K562 (cell line): ENCODE measurements at regions not wholly inside any gene's neighbourhood (a gene's known extent, or its start where the extent isn't known, plus 50 kb on each side); places are given as distances from the start of the nearest gene placed in this dataset.

Experiments
- ATAC-seq: fragments of 200-7000 bp; cut with Tn5 transposase; 3 replicates; pipeline ENCODE4 v1.9.1; 2020; ENCODE audit warnings: moderate library complexity
- BruUV-seq: library from RNA; stranded (reverse); fragments of 400-500 nt; replicated peaks from 2 replicates; lab custom pipeline; 2021; lab: Mats Ljungman, UMichigan
- CTCF ChIA-PET: fragments of 300-600 bp; formaldehyde crosslinking; extraction: SDS; loops from one replicate; lab custom pipeline; 2021; ENCODE audit warnings: low intra/inter-chr PET ratio; lab: Yijun Ruan, JAX
- POLR2A ChIA-PET: fragments of 300-600, 350-650 bp; sonication (Branson Sonifier 250); formaldehyde crosslinking; extraction: SDS; loops from one replicate; lab custom pipeline; 2021; ENCODE audit warnings: antibody characterized with exemption, inconsistent platforms; lab: Yijun Ruan, JAX
- DNase-seq, 4 experiments: peaks; one replicate each; pipeline versions ENCODE4 v3.0.0 to v3.0.0-alpha.2; 2011 to 2018; ENCODE audit warnings: low spot score in 3 of 4, mixed read lengths in 3 of 4; ENCODE audit errors: extremely low read depth in 1 of 4
- FAIRE-seq: peaks from 2 replicates; lab custom pipeline; 2011; peaks lifted over from hg19 to GRCh38; lab: Jason Lieb, UNC
- H2AFZ ChIP-seq: 2 replicates; pipeline ENCODE4 v1.6.0; 2011; ENCODE audit warnings: low read depth, low read length, control low read depth, inconsistent platforms
- H3K27ac ChIP-seq: fragments of 200-600 bp; 3 replicates; pipeline ENCODE4 v1.8.0; 2011; ENCODE audit warnings: low read depth, mild to moderate bottlenecking, control low read depth, inconsistent platforms, low read length, moderate library complexity, mixed read lengths; ENCODE audit errors: extremely low read depth
- H3K27me3 ChIP-seq, 2 experiments: fragments of 300-600 bp in 1 of 2; 2 replicates in 1 of 2; 3 replicates in 1 of 2; pipeline versions ENCODE4 v1.6.0 to v1.8.0; 2011; ENCODE audit warnings: inconsistent platforms in 2 of 2, low read length in 2 of 2, mild to moderate bottlenecking in 1 of 2, mixed read lengths in 1 of 2, moderate library complexity in 1 of 2; ENCODE audit not compliant: control insufficient read depth in 2 of 2, insufficient read depth in 2 of 2
- H3K36me3 ChIP-seq: fragments of 300-600 bp; 3 replicates; pipeline ENCODE4 v1.8.0; 2011; ENCODE audit warnings: mild to moderate bottlenecking, low read length, inconsistent platforms; ENCODE audit not compliant: control insufficient read depth, insufficient read depth
- H3K4me1 ChIP-seq, 2 experiments: fragments of 200-600 bp in 1 of 2; replicated peaks in 1 of 2; 2 replicates in 1 of 2; 3 replicates in 1 of 2; pipeline versions ENCODE4 v1.5.1 to v1.8.0; 2011; ENCODE audit warnings: inconsistent platforms in 2 of 2, low read length in 2 of 2, mild to moderate bottlenecking in 1 of 2, mixed read lengths in 1 of 2, moderate library complexity in 1 of 2; ENCODE audit not compliant: control insufficient read depth in 2 of 2, insufficient read depth in 2 of 2
- H3K4me2 ChIP-seq: 2 replicates; pipeline ENCODE4 v1.6.1; 2011; ENCODE audit warnings: low read length, control low read depth, inconsistent platforms, mixed read lengths; ENCODE audit not compliant: insufficient read depth
- H3K4me3 ChIP-seq: fragments of 200-600 bp; sonication (generic), shearing (Covaris generic); 2 replicates; pipeline ENCODE4 v1.5.1; 2016; ENCODE audit warnings: control low read depth, inconsistent platforms
- H3K79me2 ChIP-seq: fragments of 200-600 bp; 3 replicates; pipeline ENCODE4 v1.8.0; 2011; ENCODE audit warnings: low read length, inconsistent platforms; ENCODE audit not compliant: control insufficient read depth, insufficient read depth
- H3K9ac ChIP-seq, 2 experiments: 2 replicates each; pipeline versions ENCODE4 v1.6.0 to v1.6.1; 2011; ENCODE audit warnings: low read depth in 2 of 2, low read length in 2 of 2, control low read depth in 1 of 2, inconsistent platforms in 1 of 2, mild to moderate bottlenecking in 1 of 2, mixed read lengths in 1 of 2; ENCODE audit not compliant: insufficient read depth in 1 of 2
- H3K9me1 ChIP-seq: one replicate; pipeline ENCODE4 v1.6.0; 2011; ENCODE audit warnings: inconsistent platforms, mild to moderate bottlenecking, low read length, moderate library complexity; ENCODE audit not compliant: control insufficient read depth, insufficient read depth
- H3K9me3 ChIP-seq: replicated peaks from 2 replicates; pipeline ENCODE4 v1.5.1; 2011; ENCODE audit warnings: low read depth, low read length, inconsistent platforms; ENCODE audit not compliant: control insufficient read depth, insufficient read depth
- H4K20me1 ChIP-seq: replicated peaks from 2 replicates; pipeline ENCODE4 v1.6.1; 2011; ENCODE audit warnings: low read length, inconsistent platforms, mixed read lengths; ENCODE audit not compliant: control insufficient read depth, insufficient read depth
- EP400 ChIP-seq: fragments of 450-650 bp; IDR thresholded peaks from 2 replicates; pipeline ENCODE4 v1.6.1; 2017; ENCODE audit warnings: antibody characterized with exemption, mild to moderate bottlenecking, moderate library complexity
- RBBP5 ChIP-seq: fragments of 200-600 bp; sonication (generic); IDR thresholded peaks from 2 replicates; pipeline ENCODE4 v1.6.1; 2012; ENCODE audit warnings: borderline replicate concordance, mild to moderate bottlenecking, low read length, control low read depth, inconsistent platforms; ENCODE audit not compliant: insufficient read depth, poor library complexity, severe bottlenecking
- ZNF175 ChIP-seq: fragments of 200-800 bp; sonication (Bioruptor generic); IDR thresholded peaks from 2 replicates; pipeline ENCODE4 v1.6.1; 2016; ENCODE audit warnings: low read depth, mild to moderate bottlenecking, missing genetic modification characterization, missing compliant biosample characterization
- ZNF24 ChIP-seq: fragments of 450-650 bp; IDR thresholded peaks from 2 replicates; pipeline ENCODE4 v1.6.1; 2016
- ZNF253 ChIP-seq: fragments of 250-450 bp; sonication (Bioruptor Pico); conservative IDR thresholded peaks from 2 replicates; pipeline ENCODE4 v1.6.1; 2021; ENCODE audit warnings: mild to moderate bottlenecking
- ZNF583 ChIP-seq: fragments of 250-450 bp; sonication (Bioruptor Pico); IDR thresholded peaks from 2 replicates; pipeline ENCODE4 v1.4.0; 2020
- WGBS: fragments of 100-300 bp; shearing (Covaris generic); methylation state at CpG from one replicate; pipeline ENCODE4 v1.1.6; 2016; ENCODE audit warnings: low coverage, mixed read lengths; ENCODE audit not compliant: insufficient coverage; ENCODE audit errors: missing lambda C conversion rate; 5-methylcytosine and 5-hydroxymethylcytosine counted together
- in situ Hi-C: fragments of 300-500 bp; cut with MboI; formaldehyde crosslinking; loops from 4 replicates; pipeline ENCODE4 v1.15.0; 2018; ENCODE audit warnings: inconsistent platforms, mixed read lengths
- intact Hi-C: fragments of 100-400 bp; cut with micrococcal nuclease; formaldehyde crosslinking; loops from 2 replicates; pipeline ENCODE4 v1.14.2; 2022
- TF ChIP-seq, protein P1 (sequence below): fragments of 450-650 bp; formaldehyde crosslinking; IDR thresholded peaks from 2 replicates; pipeline ENCODE4 v1.4.0; 2020; ENCODE audit warnings: mild to moderate bottlenecking, moderate library complexity
- TF ChIP-seq, protein P2 (sequence below): sonication (generic); IDR thresholded peaks from 2 replicates; pipeline ENCODE4 v1.6.1; 2016
- TF ChIP-seq, protein P3 (sequence below): fragments of 200-600 bp; sonication (generic); IDR thresholded peaks from one replicate; pipeline ENCODE4 v1.6.1; 2012; ENCODE audit warnings: mild to moderate bottlenecking, low read depth, low read length, inconsistent platforms

DNA sequence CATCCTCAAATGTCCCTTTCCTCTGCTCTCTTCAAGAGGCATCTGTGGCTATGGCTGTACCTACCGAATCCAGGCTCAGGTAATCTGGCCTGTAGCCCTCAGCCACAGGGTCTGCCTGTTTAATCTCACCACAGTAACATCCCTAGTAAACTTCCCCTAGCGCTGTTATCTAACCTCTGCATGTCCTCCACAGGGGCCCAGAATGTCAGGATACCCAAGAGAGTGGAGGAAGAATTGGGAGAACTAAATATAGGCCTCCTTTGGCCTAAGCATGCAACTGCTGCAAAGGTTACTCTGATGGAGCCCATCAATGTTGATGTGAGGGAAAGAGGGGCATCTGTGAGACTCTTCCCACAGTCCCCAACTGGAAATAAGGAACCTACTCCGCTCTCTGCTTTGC, 63.2 kb upstream of the IFNG-AS1 start:
- in situ Hi-C loops, result no loop called here
- ATAC-seq (no peak), FAIRE-seq (no peak), DNase-seq (no peak)
- H3K27ac ChIP-seq, result no peak overlapping the region
- no peaks in the 10 kb centered on the region for H3K4me1 ChIP-seq
- POLR2A ChIA-PET, result interaction anchor here (1.6 kb wide), 1 partner anchor 10 kb away, joined by 4 read pairs; no protein-coding TSS in a partner anchor
- H3K9me3 ChIP-seq, result no peaks in the 10 kb centered on the region
- 4% methylated on average over 3 of the region's 3 CpGs for WGBS
- CTCF ChIA-PET, result no interaction called here
- no peak overlapping the region for H3K9ac ChIP-seq
- H3K27me3 ChIP-seq, result no peaks in the 10 kb centered on the region; a peak in 1 of 5 replicates
- intact Hi-C loops, result no loop called here
- no peak overlapping the region for H3K4me3 ChIP-seq
- no peaks in the 10 kb centered on the region for H3K36me3 ChIP-seq
- no TSS peak for BruUV-seq
- H3K4me2 ChIP-seq, result no peak overlapping the region
- H3K79me2 ChIP-seq, result no peaks in the 10 kb centered on the region
- no peaks in the 10 kb centered on the region for H4K20me1 ChIP-seq
- H3K9me1 ChIP-seq, result no peaks in the 10 kb centered on the region
- no peak overlapping the region for H2AFZ ChIP-seq
- no peak for TF ChIP-seq ZNF253 (CRISPR knock-in tag)
- TF ChIP-seq, protein P1, sequence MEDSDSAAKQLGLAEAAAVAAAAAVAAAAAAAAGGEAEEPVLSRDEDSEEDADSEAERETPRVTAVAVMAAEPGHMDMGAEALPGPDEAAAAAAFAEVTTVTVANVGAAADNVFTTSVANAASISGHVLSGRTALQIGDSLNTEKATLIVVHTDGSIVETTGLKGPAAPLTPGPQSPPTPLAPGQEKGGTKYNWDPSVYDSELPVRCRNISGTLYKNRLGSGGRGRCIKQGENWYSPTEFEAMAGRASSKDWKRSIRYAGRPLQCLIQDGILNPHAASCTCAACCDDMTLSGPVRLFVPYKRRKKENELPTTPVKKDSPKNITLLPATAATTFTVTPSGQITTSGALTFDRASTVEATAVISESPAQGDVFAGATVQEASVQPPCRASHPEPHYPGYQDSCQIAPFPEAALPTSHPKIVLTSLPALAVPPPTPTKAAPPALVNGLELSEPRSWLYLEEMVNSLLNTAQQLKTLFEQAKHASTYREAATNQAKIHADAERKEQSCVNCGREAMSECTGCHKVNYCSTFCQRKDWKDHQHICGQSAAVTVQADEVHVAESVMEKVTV (CRISPR knock-in tag), result no peak
- TF ChIP-seq, protein P2, sequence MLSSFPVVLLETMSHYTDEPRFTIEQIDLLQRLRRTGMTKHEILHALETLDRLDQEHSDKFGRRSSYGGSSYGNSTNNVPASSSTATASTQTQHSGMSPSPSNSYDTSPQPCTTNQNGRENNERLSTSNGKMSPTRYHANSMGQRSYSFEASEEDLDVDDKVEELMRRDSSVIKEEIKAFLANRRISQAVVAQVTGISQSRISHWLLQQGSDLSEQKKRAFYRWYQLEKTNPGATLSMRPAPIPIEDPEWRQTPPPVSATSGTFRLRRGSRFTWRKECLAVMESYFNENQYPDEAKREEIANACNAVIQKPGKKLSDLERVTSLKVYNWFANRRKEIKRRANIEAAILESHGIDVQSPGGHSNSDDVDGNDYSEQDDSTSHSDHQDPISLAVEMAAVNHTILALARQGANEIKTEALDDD, result no peak
- TF ChIP-seq ZNF583 (CRISPR knock-in tag), result no peak
- no peak for TF ChIP-seq EP400
- TF ChIP-seq RBBP5, result no peak
- no peak for TF ChIP-seq ZNF24
- TF ChIP-seq, protein P3, sequence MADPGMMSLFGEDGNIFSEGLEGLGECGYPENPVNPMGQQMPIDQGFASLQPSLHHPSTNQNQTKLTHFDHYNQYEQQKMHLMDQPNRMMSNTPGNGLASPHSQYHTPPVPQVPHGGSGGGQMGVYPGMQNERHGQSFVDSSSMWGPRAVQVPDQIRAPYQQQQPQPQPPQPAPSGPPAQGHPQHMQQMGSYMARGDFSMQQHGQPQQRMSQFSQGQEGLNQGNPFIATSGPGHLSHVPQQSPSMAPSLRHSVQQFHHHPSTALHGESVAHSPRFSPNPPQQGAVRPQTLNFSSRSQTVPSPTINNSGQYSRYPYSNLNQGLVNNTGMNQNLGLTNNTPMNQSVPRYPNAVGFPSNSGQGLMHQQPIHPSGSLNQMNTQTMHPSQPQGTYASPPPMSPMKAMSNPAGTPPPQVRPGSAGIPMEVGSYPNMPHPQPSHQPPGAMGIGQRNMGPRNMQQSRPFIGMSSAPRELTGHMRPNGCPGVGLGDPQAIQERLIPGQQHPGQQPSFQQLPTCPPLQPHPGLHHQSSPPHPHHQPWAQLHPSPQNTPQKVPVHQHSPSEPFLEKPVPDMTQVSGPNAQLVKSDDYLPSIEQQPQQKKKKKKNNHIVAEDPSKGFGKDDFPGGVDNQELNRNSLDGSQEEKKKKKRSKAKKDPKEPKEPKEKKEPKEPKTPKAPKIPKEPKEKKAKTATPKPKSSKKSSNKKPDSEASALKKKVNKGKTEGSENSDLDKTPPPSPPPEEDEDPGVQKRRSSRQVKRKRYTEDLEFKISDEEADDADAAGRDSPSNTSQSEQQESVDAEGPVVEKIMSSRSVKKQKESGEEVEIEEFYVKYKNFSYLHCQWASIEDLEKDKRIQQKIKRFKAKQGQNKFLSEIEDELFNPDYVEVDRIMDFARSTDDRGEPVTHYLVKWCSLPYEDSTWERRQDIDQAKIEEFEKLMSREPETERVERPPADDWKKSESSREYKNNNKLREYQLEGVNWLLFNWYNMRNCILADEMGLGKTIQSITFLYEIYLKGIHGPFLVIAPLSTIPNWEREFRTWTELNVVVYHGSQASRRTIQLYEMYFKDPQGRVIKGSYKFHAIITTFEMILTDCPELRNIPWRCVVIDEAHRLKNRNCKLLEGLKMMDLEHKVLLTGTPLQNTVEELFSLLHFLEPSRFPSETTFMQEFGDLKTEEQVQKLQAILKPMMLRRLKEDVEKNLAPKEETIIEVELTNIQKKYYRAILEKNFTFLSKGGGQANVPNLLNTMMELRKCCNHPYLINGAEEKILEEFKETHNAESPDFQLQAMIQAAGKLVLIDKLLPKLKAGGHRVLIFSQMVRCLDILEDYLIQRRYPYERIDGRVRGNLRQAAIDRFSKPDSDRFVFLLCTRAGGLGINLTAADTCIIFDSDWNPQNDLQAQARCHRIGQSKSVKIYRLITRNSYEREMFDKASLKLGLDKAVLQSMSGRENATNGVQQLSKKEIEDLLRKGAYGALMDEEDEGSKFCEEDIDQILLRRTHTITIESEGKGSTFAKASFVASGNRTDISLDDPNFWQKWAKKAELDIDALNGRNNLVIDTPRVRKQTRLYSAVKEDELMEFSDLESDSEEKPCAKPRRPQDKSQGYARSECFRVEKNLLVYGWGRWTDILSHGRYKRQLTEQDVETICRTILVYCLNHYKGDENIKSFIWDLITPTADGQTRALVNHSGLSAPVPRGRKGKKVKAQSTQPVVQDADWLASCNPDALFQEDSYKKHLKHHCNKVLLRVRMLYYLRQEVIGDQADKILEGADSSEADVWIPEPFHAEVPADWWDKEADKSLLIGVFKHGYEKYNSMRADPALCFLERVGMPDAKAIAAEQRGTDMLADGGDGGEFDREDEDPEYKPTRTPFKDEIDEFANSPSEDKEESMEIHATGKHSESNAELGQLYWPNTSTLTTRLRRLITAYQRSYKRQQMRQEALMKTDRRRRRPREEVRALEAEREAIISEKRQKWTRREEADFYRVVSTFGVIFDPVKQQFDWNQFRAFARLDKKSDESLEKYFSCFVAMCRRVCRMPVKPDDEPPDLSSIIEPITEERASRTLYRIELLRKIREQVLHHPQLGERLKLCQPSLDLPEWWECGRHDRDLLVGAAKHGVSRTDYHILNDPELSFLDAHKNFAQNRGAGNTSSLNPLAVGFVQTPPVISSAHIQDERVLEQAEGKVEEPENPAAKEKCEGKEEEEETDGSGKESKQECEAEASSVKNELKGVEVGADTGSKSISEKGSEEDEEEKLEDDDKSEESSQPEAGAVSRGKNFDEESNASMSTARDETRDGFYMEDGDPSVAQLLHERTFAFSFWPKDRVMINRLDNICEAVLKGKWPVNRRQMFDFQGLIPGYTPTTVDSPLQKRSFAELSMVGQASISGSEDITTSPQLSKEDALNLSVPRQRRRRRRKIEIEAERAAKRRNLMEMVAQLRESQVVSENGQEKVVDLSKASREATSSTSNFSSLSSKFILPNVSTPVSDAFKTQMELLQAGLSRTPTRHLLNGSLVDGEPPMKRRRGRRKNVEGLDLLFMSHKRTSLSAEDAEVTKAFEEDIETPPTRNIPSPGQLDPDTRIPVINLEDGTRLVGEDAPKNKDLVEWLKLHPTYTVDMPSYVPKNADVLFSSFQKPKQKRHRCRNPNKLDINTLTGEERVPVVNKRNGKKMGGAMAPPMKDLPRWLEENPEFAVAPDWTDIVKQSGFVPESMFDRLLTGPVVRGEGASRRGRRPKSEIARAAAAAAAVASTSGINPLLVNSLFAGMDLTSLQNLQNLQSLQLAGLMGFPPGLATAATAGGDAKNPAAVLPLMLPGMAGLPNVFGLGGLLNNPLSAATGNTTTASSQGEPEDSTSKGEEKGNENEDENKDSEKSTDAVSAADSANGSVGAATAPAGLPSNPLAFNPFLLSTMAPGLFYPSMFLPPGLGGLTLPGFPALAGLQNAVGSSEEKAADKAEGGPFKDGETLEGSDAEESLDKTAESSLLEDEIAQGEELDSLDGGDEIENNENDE, result no peak
- no peak for TF ChIP-seq ZNF175
